ENCODE measurements at regions not wholly inside any gene's neighbourhood (a gene's known extent, or its start where the extent isn't known, plus 50 kb on each side); places are given as distances from the start of the nearest gene placed in this dataset.
"Not testable (repeated sequence)": the region's sequence is repeated elsewhere in the genome, so short reads cannot be mapped to it uniquely, and the experiment has no call there.

DNA sequence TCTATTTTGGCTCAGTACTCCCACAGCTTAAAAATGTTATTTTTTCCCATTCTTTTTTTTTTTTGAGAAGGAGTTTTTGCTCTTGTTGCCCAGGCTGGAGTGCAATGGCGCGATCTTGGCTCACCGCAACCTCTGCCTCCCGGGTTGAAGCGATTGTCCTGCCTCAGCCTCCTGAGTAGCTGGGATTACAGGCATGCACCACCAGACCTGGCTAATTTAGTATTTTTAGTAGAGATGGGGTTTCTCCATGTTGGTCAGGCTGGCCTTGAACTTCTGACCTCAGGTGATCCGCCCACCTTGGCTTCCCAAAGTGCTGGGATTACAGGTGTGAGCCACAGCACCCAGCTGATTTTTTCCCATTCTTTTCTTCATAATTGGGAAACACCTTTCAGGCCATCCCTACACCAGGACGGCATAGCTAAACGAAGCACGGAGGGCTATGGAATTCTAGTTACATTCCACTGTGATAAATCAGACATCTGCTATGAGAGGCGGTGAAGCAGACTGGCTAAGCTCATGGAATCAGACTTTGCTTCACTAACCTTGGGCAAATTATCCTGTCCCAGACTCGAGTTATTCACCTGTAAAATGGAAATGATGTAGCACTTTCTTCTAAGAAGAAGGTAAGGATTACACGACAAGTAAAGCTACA lies 68.7 kb upstream of the ZFAND5 start:
- TF ChIP-seq, protein P1, sequence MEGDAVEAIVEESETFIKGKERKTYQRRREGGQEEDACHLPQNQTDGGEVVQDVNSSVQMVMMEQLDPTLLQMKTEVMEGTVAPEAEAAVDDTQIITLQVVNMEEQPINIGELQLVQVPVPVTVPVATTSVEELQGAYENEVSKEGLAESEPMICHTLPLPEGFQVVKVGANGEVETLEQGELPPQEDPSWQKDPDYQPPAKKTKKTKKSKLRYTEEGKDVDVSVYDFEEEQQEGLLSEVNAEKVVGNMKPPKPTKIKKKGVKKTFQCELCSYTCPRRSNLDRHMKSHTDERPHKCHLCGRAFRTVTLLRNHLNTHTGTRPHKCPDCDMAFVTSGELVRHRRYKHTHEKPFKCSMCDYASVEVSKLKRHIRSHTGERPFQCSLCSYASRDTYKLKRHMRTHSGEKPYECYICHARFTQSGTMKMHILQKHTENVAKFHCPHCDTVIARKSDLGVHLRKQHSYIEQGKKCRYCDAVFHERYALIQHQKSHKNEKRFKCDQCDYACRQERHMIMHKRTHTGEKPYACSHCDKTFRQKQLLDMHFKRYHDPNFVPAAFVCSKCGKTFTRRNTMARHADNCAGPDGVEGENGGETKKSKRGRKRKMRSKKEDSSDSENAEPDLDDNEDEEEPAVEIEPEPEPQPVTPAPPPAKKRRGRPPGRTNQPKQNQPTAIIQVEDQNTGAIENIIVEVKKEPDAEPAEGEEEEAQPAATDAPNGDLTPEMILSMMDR (IDR thresholded peaks at IDR 0.05): not testable (repeated sequence)
- not testable (repeated sequence) for TF ChIP-seq POLR2A (IDR thresholded peaks at IDR 0.05)
